ENCODE measurements at regions not wholly inside any gene's neighbourhood (a gene's known extent, or its start where the extent isn't known, plus 50 kb on each side); places are given as distances from the start of the nearest gene placed in this dataset.

DNA sequence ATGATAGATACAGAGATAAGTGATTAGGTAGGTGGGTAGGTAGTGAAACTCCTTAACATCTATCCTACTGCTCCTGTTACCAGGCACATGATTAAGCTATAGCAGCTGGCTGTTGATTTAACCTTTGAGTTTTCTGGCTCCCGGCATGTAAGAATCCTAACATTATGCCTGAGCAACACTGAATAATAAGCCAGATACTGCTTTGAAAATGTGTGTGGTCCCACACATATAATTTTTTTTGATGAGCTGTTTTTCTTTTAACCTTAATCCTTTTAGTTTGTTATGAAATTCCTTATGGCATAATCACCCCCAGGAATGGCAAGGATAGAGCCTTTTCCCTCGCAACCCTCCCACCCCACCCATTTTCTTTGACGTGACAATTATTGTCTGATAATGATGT, 104.2 kb upstream of the NEUROD1 start:
- TF ChIP-seq, protein P1, sequence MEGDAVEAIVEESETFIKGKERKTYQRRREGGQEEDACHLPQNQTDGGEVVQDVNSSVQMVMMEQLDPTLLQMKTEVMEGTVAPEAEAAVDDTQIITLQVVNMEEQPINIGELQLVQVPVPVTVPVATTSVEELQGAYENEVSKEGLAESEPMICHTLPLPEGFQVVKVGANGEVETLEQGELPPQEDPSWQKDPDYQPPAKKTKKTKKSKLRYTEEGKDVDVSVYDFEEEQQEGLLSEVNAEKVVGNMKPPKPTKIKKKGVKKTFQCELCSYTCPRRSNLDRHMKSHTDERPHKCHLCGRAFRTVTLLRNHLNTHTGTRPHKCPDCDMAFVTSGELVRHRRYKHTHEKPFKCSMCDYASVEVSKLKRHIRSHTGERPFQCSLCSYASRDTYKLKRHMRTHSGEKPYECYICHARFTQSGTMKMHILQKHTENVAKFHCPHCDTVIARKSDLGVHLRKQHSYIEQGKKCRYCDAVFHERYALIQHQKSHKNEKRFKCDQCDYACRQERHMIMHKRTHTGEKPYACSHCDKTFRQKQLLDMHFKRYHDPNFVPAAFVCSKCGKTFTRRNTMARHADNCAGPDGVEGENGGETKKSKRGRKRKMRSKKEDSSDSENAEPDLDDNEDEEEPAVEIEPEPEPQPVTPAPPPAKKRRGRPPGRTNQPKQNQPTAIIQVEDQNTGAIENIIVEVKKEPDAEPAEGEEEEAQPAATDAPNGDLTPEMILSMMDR (IDR thresholded peaks at IDR 0.05) = no peak
- TF ChIP-seq KDM1A (IDR thresholded peaks at IDR 0.05; ENCODE audit: low read depth) (no peak), CHD2 (IDR thresholded peaks at IDR 0.05; ENCODE audit: low read length, partially characterized antibody) (no peak), POLR2A (IDR thresholded peaks at IDR 0.05; ENCODE audit: low read length) (no peak)
